Upper lobe of left lung (tissue), 4 donors: ENCODE measurements at regions not wholly inside any gene's neighbourhood (a gene's known extent, or its start where the extent isn't known, plus 50 kb on each side); places are given as distances from the start of the nearest gene placed in this dataset.

Source experiments
- CTCF ChIP-seq, 6 experiments: fragments of 450-650 bp in 4 of 6; fragments of 200-600 bp in 2 of 6; sonication (generic) in 2 of 6; IDR thresholded peaks; one replicate each; pipeline ENCODE4 v1.5.1; 2016 to 2019; ENCODE audit warnings: antibody characterized with exemption in 6 of 6
- EP300 ChIP-seq, 4 donors: sonication (generic); formaldehyde crosslinking; IDR thresholded peaks; one replicate each; pipeline ENCODE4 v1.5.1; 2017; ENCODE audit warnings: antibody characterized with exemption in 4 of 4, control low read depth in 2 of 4
- POLR2A ChIP-seq, 4 donors: fragments of 450-650 bp; IDR thresholded peaks; one replicate each; pipeline ENCODE4 v1.5.1; 2016 to 2017; ENCODE audit warnings: antibody characterized with exemption in 4 of 4, mild to moderate bottlenecking in 2 of 4
- POLR2AphosphoS5 ChIP-seq, 2 donors: sonication (generic); formaldehyde crosslinking; IDR thresholded peaks; one replicate each; pipeline ENCODE4 v1.5.1; 2017; ENCODE audit warnings: antibody characterized with exemption in 2 of 2

GRCh38 chr2:113838744-113839444 is 51.0 kb upstream of the ACTR3 start:
- no peak for TF ChIP-seq CTCF (IDR thresholded peaks at IDR 0.05)
- TF ChIP-seq EP300 (IDR thresholded peaks at IDR 0.05): no peak
- no peak for TF ChIP-seq POLR2A (IDR thresholded peaks at IDR 0.05)
- no peak for TF ChIP-seq POLR2AphosphoS5 (IDR thresholded peaks at IDR 0.05)
